ENCODE measurements at regions not wholly inside any gene's neighbourhood (a gene's known extent, or its start where the extent isn't known, plus 50 kb on each side); places are given as distances from the start of the nearest gene placed in this dataset.
"Not testable (repeated sequence)": the region's sequence is repeated elsewhere in the genome, so short reads cannot be mapped to it uniquely, and the experiment has no call there.

DNA sequence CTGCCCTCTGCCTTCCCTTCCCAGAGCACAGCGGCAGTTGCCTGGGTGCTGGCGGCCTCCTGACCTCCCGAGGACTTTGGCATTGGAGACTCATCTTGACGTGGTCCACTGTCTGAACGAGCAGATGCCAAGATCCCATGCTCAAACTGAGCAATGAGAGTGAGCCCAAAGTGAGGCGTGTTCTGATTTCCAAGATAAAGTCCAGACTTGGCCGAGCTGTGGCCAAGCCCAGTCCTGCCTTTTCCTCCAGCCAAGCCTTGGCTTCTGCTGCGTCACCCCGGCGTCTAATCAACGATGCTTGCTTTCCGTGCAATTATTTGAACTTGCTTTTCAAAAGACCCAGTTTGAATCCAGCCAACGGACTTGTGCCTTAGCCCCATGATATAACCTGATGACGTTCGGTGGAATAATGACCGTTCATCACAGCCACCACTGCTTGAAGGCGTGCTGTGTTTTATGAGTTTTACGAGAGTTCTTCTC lies 179.2 kb downstream of the IRF8 start:
- DNase-seq, result no peak

GRCh38 chr16:86078711-86079110 lies 179.7 kb downstream of the IRF8 start:
- DNase-seq, result not testable (repeated sequence)

GRCh38 chr16:86079255-86079885 lies 180.4 kb downstream of the IRF8 start:
- DNase-seq, result no peak

DNA sequence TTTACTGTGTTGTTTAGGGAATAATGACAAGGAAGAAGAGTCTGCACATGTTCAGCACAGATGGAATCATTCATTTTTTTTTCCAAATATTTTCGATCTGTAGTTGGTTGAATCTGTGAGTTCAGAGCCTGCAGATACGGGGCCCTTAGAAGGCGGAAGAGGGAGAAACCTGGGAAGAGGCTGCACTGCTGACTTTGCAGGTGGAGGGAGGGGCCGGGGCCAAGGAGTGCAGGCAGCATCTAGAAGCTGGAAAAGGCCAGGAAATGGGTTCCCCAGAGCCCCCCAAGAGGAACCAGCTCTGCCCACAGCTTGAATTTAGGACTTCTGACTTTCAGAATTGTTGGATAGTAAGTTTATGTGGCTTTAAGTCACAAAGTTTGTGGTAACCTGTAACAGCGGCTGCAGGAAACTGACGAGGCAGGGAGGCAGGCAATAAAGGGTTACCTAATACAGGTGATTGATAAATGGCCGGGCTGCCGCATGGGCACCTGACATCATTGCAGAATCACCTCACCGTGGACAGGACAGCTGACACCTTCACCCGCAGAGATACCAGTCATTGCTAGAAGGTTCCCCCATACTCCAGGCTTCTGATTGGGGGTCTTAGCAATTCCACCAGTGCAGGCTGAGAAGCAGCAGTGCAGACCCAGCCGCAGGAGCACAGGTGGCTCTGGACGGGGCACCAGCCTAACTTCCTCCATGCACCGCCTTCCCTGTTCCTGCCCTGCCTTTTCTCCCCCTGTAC lies 181.3 kb downstream of the IRF8 start:
- DNase-seq, result no peak

DNA sequence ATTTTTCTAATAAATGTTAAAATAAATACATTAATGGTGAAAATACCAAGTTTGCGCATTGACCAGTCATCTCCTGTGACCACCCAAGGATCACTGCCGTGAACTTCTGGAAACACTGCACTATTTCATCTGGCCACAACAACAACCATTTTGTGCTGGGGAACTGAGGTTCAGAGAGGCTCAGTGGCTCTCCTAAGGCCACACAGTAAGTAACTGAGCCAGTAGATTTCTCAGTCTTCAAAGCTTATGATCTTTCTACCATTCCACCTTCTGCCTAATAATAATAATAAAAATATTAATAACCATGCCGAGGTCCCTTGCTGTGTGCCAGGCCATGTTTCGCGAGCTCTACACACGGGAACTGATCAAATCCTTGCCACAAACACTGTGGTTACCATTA lies 182.0 kb downstream of the IRF8 start:
- no peak for DNase-seq

GRCh38 chr16:86082418-86083030 lies 183.6 kb downstream of the IRF8 start:
- DNase-seq, result no peak

DNA sequence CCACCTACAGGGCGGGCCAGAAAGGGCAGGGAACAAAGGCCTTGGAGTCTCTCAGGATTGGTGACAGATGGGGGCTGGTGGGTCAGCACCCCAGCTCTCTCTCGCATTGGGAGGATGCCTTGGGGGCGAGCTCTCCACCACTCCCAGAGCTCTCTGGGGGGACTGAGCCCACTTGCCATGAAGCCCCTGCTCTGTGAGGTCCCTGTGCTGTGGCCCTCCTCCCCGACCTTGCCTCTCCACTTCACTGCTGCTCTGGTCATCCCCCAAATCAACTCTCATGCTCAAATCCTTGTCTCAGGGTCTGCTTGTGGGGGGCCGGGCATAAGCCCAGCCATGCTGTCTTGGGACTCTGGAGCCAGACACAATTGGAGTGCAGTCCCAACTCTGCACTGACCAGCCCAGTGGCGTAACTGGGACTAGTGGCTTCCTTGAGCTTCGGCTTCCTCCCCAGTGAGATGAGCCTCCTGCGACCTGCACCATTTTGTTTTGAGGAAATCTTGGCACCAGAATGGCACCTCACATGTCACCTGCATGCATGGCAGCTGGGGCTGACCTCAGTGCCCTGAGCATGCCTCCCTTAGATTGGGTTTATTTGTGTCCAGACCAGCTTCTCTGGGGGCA lies 184.5 kb downstream of the IRF8 start:
- no peak for DNase-seq

DNA sequence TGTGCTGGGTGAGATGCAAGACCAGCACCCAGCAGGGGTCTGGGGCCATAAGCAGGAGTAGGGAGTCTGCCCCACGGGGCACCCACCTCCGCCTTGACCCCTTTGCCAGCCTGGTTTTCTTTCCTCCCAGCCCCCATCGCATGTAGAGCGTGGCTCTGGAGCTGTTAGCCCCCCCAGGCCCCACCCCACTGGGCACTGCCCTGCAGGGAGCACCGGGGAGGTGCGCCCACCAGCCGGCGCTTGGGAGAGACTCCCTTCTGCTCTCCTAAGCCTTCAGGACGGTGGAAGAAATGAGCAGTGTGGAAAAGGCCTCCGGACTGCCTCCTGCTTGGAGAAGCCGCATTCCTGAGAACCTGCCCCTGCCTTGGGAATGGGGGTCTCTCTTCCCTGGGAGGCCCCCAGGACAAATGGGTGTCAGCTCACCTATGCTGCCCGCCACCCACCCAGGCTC lies 186.2 kb downstream of the IRF8 start:
- no peak for DNase-seq

- no peak for DNase-seq
Measured at GRCh38 chr16:86085795-86086194, 186.8 kb downstream of the IRF8 start.

GRCh38 chr16:86086471-86086870 lies 187.5 kb downstream of the IRF8 start:
- no peak for DNase-seq

DNA sequence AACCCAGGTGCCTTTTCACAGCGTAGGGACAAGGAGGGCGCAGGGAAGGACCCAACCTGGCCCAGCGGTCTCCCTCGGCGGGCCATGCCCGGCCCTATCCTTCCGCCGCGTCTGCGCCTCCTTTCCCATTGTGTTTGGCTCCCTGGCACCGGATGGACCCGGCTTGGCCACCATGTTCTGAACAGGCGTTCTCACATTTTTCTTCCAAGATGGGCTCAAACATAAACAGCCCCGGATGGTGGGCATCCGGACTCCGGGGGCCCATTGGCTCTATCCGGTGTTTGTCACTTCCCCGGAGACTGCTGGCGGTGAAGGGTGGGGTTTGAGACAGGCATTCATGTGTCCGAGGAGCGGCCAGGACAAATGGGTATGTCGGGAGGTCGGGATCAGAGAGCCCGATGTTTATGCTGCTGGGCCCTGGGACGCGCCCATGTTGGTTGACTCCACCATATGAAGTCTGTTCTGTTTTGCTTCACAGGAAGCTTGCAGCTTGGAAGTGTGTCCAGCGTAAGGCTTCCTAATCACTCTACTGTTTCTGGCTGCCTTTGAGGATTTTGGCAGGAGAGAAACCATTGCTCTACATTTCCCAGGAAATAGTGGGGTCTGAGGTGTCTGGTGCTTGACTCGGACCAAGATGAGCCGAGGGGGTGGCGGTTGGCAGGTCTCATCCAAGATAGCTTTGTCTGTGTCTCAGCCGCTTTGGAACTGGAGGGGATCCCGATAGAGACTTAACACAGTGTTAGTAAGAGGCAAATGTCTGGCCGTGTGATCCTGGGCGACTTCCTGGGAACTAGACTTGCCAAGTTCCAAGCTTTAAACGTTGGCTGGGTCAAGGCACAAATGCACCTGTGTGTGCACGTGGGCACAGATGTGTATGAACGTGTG lies 188.3 kb downstream of the IRF8 start:
- DNase-seq, result no peak

GRCh38 chr16:86087896-86088230 lies 188.9 kb downstream of the IRF8 start:
- DNase-seq, result no peak

- DNase-seq, result no peak
Measured at GRCh38 chr16:86088287-86088686, 189.3 kb downstream of the IRF8 start.

- DNase-seq, result no peak
Measured at GRCh38 chr16:86088816-86089215, 189.9 kb downstream of the IRF8 start.

- DNase-seq, result no peak
Measured at GRCh38 chr16:86089334-86089900, 190.5 kb downstream of the IRF8 start.

- no peak for DNase-seq
Measured at GRCh38 chr16:86089991-86090390, 191.0 kb downstream of the IRF8 start.

DNA sequence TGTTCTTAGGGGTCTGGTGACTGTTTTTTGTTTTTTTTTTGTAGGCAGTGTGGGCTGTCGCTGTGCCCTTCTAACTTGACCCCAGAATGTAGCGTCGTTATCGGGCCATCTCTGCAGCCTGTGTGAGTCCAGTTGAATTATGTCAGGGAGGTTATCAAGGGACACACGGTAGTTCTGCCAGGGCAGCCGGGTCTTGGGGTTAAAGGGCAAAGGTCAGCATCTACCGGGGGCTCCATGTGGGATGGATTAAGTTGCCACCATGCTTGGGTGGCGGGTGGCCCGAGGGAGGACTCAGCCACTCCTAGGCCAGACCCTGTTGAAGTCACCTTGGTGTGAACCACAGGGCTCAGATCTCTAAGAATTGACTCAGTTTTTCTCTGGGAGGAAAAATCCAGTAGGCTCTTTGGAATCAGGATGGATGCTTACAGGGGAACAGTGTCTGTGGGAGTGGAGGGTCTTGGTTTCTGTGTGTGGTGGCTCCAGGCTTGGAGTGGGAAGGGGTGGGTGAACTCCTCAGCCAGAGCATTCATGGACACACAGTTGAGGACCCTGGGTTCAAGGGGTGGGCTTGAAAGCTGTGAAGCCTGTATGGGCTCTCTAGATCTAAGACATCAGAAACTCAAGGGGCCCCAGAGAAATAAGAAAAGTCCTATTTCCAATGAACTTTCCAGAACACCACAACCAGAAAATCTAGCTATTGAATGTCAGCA lies 191.7 kb downstream of the IRF8 start:
- no peak for DNase-seq

- DNase-seq, result no peak
Measured at GRCh38 chr16:86091976-86092375, 193.0 kb downstream of the IRF8 start.

DNA sequence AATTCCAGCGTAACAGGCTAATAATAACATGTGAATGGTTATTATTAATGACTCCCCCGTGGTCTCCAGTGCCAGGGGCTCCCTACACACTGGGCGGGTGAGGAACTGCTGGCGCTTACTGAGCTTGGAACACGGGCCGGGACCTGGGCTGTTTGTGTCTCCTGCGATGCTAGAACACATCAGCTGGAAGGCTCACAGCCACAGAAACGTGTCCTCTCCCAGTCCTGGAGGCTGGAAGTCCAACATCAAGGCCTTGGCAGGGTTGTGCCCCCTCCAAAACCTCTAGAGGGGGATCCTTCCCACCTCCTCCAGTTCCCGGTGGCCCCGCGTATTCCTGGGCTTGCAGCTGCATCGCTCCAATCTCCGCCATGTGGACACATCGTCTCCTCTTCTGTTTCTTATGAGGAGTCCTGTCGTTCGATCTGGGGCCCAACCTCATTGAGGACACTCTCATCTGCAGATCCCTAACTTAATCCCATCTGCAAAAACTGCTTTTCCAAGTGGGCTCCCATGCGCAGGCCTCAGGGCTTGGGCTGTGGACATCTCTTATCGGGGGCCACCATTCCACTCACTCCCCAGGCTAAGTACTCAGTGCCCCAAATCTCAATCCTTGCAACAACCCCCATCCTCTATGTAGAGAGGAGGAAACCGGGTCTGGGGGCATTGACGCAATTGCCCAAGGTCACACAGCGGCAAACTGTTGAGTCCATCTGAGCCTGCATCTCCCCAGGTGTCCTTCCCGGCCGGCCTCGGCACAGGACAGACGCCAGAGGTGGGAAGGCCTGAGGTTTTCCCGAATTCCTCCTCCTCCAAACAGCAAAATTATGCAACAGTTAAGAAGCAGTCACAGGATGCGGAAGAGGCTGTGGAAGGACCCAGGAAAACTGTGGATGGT lies 193.9 kb downstream of the IRF8 start:
- DNase-seq, result no peak
